ENCODE measurements at regions not wholly inside any gene's neighbourhood (a gene's known extent, or its start where the extent isn't known, plus 50 kb on each side); places are given as distances from the start of the nearest gene placed in this dataset.

DNA sequence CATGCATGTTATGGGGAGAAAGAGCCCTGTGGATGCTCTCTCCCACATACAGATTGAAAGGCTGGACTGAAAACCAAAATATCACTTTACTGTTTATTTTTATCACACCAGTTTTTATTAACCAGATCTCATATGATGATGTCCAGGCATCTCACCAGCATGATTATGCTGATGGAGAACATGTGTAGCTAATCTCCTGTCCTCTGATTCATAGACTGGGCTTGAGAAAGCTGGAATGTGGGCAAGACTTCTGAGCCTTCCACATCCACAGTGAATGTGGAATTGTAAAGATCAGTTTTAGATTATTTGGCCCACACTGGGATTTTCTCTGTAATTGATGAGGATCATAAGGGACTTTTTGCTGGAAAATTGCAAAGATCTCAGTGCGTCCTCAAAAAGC lies 137.9 kb downstream of the ICOS start:
- TF ChIP-seq CTCF (IDR thresholded peaks at IDR 0.05) (no peak), POLR2A (IDR thresholded peaks at IDR 0.05) (no peak)

All from uterus (tissue), 2 donors.